ENCODE measurements at regions not wholly inside any gene's neighbourhood (a gene's known extent, or its start where the extent isn't known, plus 50 kb on each side); places are given as distances from the start of the nearest gene placed in this dataset.

DNA sequence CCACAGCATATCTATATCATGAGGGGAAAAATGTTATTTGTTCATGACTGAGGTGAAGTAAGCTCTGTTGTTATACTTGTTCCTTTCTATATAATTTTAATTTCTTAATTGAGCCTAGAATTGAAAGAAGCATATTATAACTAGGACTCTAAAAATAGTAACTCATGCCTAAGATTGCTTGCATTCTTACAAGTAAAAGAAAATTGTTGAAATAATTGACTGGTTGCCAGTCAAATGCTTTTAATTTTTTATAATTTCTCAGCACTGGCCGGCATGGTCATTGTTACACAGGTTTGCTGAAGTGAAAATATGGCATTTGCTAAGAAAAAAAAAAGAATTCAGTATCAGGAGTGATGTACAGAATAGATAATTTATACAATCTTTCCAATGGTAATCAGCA lies 104.8 kb downstream of the GASK1B start:
- H3K27ac ChIP-seq = no peak overlapping the region

DNA sequence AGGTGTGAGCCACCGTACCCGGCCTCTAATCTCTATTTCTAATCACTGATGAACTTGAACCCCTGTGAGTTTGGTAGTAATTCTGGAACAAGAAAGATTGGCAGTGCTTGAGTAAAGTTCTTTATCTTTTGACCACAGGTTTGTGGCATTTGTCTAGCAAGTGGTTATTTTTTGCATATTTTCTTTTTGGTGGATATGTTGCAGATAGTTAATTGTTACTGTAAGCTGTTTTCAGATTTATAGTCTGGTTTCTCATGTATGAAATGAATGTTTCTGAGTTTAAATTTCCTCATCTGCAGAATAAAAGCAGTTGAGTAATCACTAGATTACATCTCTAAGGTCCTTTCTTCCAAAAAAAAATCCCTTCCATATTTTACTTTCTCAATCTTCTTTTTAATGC lies 105.2 kb downstream of the GASK1B start:
- TF ChIP-seq ZFX (IDR thresholded peaks at IDR 0.05) = no peak
- TF ChIP-seq, protein P1, sequence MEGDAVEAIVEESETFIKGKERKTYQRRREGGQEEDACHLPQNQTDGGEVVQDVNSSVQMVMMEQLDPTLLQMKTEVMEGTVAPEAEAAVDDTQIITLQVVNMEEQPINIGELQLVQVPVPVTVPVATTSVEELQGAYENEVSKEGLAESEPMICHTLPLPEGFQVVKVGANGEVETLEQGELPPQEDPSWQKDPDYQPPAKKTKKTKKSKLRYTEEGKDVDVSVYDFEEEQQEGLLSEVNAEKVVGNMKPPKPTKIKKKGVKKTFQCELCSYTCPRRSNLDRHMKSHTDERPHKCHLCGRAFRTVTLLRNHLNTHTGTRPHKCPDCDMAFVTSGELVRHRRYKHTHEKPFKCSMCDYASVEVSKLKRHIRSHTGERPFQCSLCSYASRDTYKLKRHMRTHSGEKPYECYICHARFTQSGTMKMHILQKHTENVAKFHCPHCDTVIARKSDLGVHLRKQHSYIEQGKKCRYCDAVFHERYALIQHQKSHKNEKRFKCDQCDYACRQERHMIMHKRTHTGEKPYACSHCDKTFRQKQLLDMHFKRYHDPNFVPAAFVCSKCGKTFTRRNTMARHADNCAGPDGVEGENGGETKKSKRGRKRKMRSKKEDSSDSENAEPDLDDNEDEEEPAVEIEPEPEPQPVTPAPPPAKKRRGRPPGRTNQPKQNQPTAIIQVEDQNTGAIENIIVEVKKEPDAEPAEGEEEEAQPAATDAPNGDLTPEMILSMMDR (conservative IDR thresholded peaks at IDR 0.05) = no peak
- no peak overlapping the region for H3K27ac ChIP-seq

More for the DNA sequence above, 104.8 kb downstream of the GASK1B start:
- TF ChIP-seq, protein P1 (conservative IDR thresholded peaks at IDR 0.05) = no peak
- no peak for TF ChIP-seq ZFX (IDR thresholded peaks at IDR 0.05)

DNA sequence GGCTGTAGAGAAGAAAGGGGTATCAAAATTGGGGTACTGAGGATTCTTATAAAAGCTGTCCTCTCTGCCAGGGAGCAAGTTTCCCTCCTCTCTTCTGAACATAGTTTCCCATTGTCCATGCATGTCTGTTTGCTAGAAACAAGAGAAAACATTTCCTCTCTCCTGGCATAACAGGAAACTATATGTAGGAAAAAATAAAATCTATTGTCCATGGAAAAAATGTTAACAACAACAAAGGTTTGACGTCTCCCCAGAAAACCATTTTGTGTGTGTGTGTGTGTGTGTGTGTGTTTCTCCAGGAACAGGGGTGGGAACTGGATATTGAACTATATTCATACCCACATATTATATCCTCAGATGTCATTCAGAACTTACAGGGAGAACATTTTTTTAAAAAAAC lies 107.2 kb downstream of the GASK1B start:
- no peak overlapping the region for H3K27ac ChIP-seq
- TF ChIP-seq ZFX (IDR thresholded peaks at IDR 0.05) = no peak
- TF ChIP-seq, protein P1 (conservative IDR thresholded peaks at IDR 0.05) = no peak

DNA sequence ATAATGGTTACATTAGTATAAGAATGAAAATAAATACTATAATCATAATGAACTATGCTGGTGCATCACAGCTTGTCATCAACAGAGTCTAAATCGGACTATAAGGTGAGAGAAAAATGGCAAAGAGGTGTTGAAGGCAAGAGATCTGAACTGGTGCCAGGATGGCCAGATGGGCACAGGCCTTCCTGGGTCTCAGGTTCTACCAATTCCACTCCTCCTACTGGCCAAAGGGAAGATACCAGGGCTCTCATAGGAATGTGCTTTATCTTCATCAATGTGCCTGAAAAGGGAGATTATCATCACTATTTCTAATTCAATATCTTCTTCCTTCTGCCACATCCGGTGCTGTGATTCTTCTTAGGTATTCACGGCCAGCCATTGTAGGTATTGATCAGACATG lies 107.6 kb downstream of the GASK1B start:
- H3K27ac ChIP-seq = no peak overlapping the region
- TF ChIP-seq, protein P1 (conservative IDR thresholded peaks at IDR 0.05) = peak; percentile 17; the same call in 1 of the 2 replicates
- TF ChIP-seq ZFX (IDR thresholded peaks at IDR 0.05) = no peak

DNA sequence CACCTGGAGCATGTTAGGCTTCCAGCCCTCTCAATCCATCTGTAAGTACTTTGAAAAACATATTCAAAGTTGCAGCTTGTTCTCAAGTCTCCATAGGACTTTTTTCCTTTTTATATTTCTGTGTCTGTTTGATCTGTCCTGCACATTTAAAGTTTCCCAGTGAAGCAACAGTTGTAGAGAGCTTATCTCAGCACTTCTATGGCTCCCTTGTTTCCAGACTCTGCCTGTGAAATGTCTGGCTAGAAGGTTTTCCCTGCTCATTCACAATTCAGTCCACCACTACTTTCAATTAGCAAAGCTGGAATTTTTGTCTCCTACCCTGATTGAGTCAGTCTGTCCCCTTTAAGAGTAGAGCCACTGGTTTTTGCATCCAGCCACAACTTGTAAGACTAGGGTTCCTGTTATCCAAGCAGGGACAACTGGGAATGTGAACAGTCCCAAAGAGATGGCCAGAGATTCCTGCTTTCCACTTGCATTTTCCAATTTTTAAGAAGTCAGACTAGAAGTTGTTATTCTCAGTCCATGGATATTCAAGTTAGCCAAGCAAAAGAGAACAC lies 116.1 kb downstream of the GASK1B start:
- no peak for TF ChIP-seq ZFX (IDR thresholded peaks at IDR 0.05)
- TF ChIP-seq, protein P1 (conservative IDR thresholded peaks at IDR 0.05) = no peak
- no peak overlapping the region for H3K27ac ChIP-seq

DNA sequence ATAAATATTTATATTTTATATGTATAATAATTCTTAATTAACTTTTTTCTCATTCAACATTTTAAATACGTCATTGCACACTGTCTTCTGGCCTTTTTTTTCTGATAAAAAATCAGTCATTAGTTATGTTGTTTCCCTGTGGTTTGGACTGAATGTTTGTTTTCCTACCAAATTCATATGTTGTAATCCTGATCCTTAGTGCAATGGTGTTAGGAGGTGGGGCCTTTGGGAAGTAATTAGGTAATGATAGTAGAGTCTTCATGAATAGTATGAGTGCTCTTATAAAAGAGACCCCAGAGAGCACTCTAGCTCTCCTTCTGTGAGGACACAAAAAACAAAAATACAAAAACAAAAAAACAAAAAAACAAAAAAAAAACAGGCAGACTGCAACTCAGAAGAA lies 117.2 kb downstream of the GASK1B start:
- no peak for TF ChIP-seq ZFX (IDR thresholded peaks at IDR 0.05)
- TF ChIP-seq, protein P1 (conservative IDR thresholded peaks at IDR 0.05) = no peak

DNA sequence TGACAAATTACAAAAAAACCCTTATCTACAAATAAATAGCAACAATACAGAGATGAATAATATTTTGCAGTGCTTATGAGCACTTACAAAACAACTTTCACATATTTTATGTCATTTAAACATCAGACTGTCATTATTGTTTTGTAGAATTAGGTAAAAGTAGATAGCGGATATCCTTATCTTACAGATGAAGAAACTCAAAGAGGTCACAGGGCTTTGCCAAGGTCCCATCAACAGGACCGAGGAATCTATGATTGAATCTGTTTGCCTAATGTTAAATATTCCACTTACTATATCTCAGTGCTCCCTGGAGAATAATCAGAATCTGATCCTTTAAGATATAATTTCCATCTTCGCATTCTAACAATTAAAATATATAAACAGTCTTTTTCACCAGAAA lies 119.0 kb downstream of the GASK1B start:
- TF ChIP-seq, protein P1 (conservative IDR thresholded peaks at IDR 0.05) = no peak
- TF ChIP-seq ZFX (IDR thresholded peaks at IDR 0.05) = no peak
- no peak overlapping the region for H3K27ac ChIP-seq

More for the DNA sequence above, 117.2 kb downstream of the GASK1B start:
- no peak overlapping the region for H3K27ac ChIP-seq

Data from C4-2B (cell line).